HG03103 (cell line): ENCODE measurements at regions not wholly inside any gene's neighbourhood (a gene's known extent, or its start where the extent isn't known, plus 50 kb on each side); places are given as distances from the start of the nearest gene placed in this dataset.

ENCODE experiments used
- ATAC-seq: cut with Tn5 transposase; IDR thresholded peaks from one replicate; pipeline ENCODE4 v1.9.1; 2021; ENCODE audit warnings: low read depth; ENCODE audit not compliant: unreplicated experiment

DNA sequence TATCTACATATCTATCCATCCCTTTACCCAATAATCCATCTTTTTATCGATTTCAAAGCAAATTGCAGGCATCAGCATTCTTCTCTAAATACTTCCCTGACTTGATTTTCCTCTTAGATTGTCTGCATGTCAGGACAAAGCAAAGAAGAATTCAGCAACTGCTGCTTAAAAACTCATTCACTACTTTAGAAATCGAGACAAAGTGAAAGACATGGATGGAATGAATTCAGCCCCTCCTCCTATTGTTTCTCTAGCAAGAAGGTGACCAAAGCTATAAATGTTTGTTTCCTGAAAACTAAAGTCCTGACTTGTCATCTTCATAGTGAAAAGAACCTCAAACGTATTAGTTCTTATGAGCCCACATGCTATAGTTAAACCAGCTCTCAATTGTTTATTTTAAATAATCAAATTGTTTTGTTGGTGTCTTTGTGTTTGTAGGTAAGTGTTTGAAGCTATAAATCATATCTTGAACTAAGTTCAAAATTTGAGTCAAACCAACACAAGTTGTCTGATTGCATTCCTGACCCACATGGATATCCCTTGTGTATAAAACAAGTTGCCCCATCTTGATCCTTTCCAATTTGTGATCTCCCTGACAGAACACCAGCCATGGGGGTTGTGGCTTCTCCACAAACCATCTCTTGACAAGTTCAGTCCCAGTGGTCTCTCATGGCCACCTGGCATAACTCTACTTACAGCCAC is 58.6 kb upstream of the ARHGAP5 start:
- ATAC-seq: no peak

DNA sequence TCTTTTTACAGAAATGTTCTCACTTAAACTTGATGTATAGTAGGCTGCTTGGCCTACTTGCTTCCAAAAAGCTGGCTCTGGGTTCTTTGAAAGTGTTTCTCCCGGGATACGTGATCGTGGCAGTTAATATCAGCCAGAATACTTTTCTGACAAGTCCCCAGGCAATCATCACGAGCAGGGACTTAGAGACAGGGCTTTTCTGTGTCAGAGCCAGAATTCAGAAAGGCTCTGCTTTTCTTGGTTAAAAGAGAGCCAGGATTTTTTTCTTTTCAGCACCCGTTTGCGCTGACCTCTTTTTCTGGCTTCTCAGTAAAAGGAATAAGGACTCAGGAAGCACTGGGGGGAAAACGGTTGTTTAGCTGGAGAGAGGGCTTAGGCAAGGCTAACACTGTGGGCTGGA is 57.8 kb upstream of the ARHGAP5 start:
- ATAC-seq: no peak

DNA sequence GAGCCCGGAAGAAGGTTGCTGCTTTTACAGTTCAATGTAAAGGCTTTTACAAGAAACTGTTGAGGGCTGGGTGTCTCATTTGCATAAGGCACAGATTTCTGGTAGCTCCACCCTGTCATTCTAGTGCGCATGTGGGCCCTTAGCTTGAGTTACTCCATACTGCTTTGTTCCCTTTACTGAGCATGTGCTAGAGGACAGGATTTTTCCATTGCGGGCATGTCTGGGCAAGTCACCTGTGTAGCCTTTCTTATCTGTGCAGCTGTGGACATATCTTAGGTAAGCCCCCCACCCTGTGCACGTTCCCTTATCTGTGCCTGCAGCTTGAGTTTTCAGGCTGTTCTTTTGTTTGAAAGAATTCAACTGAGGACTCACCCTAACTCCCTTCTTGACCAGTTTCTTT is 56.2 kb upstream of the ARHGAP5 start:
- no peak for ATAC-seq

DNA sequence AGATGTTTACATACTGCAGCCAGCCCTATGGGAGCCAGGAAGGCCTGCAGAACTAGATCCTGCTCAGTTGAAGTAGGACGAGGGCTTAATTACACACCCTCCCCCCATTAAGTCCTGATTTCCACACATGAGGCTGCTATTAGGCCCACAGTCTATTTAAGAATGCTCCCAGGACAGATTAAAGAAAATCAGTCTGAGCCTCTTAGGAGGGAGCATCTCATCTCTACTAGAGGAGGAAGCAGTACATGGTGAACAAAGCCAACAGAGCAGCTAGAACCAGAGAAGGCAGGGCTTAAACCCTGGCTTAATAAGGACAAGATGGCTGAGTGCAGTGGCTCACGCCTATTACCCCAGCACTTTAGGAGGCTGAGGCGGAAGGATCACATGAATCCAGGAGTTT is 55.8 kb upstream of the ARHGAP5 start:
- ATAC-seq: no peak

DNA sequence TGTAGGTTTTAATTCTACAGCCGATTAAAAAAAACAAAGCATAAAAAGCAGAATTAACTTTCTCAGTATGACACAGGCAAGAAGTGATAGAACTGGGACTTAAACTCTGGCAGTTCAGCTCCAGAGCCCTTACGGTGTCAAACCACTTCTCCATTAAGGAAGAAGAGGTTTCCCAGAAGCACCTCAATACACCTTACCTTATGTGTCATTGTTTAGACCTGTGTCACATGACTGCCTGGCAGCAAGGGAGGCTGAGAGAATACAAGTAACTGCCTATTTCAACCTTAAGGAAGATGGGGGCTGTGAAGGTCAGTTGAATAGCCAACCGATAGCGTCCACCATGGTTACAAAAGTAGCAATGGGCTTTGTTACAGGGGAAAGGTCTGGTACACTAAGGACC is 54.6 kb upstream of the ARHGAP5 start:
- no peak for ATAC-seq

DNA sequence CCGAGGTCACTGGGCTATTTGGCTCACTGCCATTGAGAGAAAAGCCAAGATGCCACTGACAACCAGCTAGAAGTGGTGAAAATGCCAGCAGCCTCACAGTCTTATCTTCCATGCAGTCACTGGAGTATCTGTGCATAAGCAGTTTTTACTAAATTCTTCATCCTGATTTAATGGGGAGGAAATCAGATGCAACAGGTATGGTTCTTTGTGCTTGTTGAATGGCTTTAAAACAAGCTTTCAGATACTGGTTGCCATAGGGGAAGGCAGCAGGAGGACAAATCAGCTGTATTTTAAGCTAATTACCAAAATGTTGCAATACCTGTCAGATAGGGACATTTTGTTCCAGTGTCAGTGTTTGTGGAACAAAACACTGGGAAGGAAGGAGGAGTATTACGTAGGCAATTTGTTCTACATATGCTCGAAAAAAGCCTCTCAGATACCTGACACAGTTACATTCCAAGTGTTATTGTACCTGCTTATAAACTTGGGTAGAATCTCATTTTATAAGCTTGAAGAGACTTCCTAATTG is 54.1 kb upstream of the ARHGAP5 start:
- ATAC-seq: no peak

DNA sequence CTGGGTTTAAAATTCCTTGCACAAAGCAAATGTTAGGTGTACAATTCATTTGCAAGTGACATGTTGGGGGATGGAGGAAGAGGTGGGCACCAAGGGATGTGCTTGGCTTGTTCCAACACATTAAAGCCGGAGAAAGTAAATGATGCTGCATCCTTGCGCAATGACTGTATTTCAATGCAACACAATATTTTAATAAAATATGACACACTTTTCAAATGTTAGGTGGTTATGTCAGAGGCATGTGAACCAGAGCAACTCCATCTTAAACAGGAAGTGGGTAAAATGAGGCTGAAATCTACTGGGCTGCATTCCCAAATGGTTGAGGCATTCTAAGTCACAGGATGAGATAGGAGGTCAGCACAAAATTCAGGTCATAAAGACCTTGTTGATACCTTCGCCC is 53.6 kb upstream of the ARHGAP5 start:
- ATAC-seq: no peak

DNA sequence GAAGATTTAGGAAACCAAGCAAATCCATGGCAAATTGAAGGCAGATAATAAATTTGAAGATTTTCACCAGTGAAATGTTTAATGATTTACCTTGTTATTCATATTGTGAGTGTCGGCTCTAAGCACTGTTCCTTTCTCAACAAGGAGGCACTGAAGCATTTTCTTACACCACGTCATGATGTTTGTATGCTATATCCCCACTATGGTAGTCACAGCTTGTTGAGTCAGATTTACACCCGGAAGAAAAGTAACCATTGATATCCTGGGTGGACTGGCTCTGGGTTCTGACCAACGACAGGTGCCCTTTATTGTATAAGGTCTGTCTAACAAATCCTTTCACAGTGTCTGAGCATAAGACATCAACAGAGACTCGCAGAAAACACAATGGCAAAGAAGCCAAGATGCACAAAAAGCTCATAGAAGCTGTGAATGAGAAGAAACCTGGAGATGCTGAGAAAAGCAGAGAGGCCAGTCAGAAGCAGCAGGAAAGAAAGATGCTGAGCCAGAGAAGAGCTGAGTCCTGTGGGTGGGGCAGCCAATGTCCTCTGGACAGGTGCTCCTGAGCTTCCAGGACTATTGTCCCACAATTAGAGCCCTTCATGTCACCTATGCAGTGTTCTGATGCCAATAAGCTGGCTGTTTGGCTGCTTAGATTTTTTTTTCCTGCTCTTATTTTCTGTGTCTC is 49.7 kb upstream of the ARHGAP5 start:
- ATAC-seq: no peak
